ENCODE measurements at regions not wholly inside any gene's neighbourhood (a gene's known extent, or its start where the extent isn't known, plus 50 kb on each side); places are given as distances from the start of the nearest gene placed in this dataset.

DNA sequence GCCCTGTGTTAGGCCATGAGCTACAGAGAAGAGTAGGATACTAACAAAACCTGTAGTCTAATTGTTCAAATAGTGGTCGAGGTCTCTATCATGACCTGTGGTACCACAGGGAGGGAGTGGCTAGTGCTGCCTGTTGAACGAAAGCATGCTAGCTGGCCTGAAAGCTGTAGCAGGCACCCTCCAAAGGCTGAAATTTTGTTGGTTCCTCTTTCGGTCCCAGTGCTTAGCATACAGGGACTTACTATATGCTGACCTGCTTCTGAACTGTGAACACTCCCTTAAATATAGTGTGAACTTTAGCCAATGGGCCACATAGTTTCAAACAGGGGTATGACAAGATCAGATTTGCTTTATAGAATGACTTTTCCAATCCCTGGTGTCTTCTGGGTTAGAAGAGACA lies 113.4 kb downstream of the PJA1 start:
- Histone ChIP-seq H3K4me3 (ENCODE audit: low read depth, low read length) (no peak overlapping the region), H3K27ac (ENCODE audit: low read depth, low read length) (no peak overlapping the region), H3K27me3 (ENCODE audit: control insufficient read depth, insufficient read depth, low read length) (peaks cover 3% of the 10 kb centered on the region), H3K9me3 (ENCODE audit: control insufficient read depth, insufficient read depth, low read length) (no peaks in the 10 kb centered on the region)
- DNase-seq (ENCODE audit: low read depth, low spot score) = no peak
- no peak for TF ChIP-seq CTCF (IDR thresholded peaks at IDR 0.05; ENCODE audit: low read depth, low read length)
- CTCF ChIA-PET = no interaction called here
- POLR2A ChIA-PET = no interaction called here

- ChIA-PET CTCF (no interaction called here), POLR2A (no interaction called here)
- no peak for DNase-seq (ENCODE audit: low read depth, low spot score)
- TF ChIP-seq CTCF (IDR thresholded peaks at IDR 0.05; ENCODE audit: low read depth, low read length) = no peak
- H3K27me3 ChIP-seq (ENCODE audit: control insufficient read depth, insufficient read depth, low read length) = peaks cover 3% of the 10 kb centered on the region
- no peaks in the 10 kb centered on the region for H3K9me3 ChIP-seq (ENCODE audit: control insufficient read depth, insufficient read depth, low read length)
- H3K4me3 ChIP-seq (ENCODE audit: low read depth, low read length) = no peak overlapping the region
- H3K27ac ChIP-seq (ENCODE audit: low read depth, low read length) = no peak overlapping the region
These were observed 115.0 kb downstream of the PJA1 start for GRCh38 chrX:69050051-69050765.

GRCh38 chrX:69046996-69047490 lies 118.2 kb downstream of the PJA1 start:
- no peaks in the 10 kb centered on the region for H3K27me3 ChIP-seq (ENCODE audit: control insufficient read depth, insufficient read depth, low read length)
- H3K4me3 ChIP-seq (ENCODE audit: low read depth, low read length) = no peak overlapping the region
- ChIA-PET POLR2A (no interaction called here), CTCF (no interaction called here)
- no peak for DNase-seq (ENCODE audit: low read depth, low spot score)
- no peak overlapping the region for H3K27ac ChIP-seq (ENCODE audit: low read depth, low read length)
- TF ChIP-seq CTCF (IDR thresholded peaks at IDR 0.05; ENCODE audit: low read depth, low read length) = no peak
- H3K9me3 ChIP-seq (ENCODE audit: control insufficient read depth, insufficient read depth, low read length) = no peaks in the 10 kb centered on the region

- no peak for TF ChIP-seq CTCF (IDR thresholded peaks at IDR 0.05; ENCODE audit: low read depth, low read length)
- no peaks in the 10 kb centered on the region for H3K27me3 ChIP-seq (ENCODE audit: control insufficient read depth, insufficient read depth, low read length)
- H3K27ac ChIP-seq (ENCODE audit: low read depth, low read length) = no peak overlapping the region
- no peaks in the 10 kb centered on the region for H3K9me3 ChIP-seq (ENCODE audit: control insufficient read depth, insufficient read depth, low read length)
- DNase-seq (ENCODE audit: low read depth, low spot score) = no peak
- ChIA-PET POLR2A (no interaction called here), CTCF (no interaction called here)
- no peak overlapping the region for H3K4me3 ChIP-seq (ENCODE audit: low read depth, low read length)
These were observed 119.5 kb downstream of the PJA1 start for GRCh38 chrX:69045616-69046345.

- DNase-seq (ENCODE audit: low read depth, low spot score) = no peak
- CTCF ChIA-PET = interaction anchor here (0.6 to 1.0 kb wide), 2 partner anchors 27 to 211 kb away, joined by 3 to 5 read pairs; no protein-coding TSS in a partner anchor
- POLR2A ChIA-PET = no interaction called here
- Histone ChIP-seq H3K27ac (ENCODE audit: low read depth, low read length) (no peak overlapping the region), H3K4me3 (ENCODE audit: low read depth, low read length) (no peak overlapping the region), H3K9me3 (ENCODE audit: control insufficient read depth, insufficient read depth, low read length) (no peaks in the 10 kb centered on the region), H3K27me3 (ENCODE audit: control insufficient read depth, insufficient read depth, low read length) (no peaks in the 10 kb centered on the region)
- TF ChIP-seq CTCF (IDR thresholded peaks at IDR 0.05; ENCODE audit: low read depth, low read length) = no peak
These were observed 126.4 kb downstream of the PJA1 start for GRCh38 chrX:69038816-69039215.
